GM12878 (cell line): ENCODE measurements at regions not wholly inside any gene's neighbourhood (a gene's known extent, or its start where the extent isn't known, plus 50 kb on each side); places are given as distances from the start of the nearest gene placed in this dataset.
"Not testable (repeated sequence)": the region's sequence is repeated elsewhere in the genome, so short reads cannot be mapped to it uniquely, and the experiment has no call there.

Experiments used
- ATAC-seq: fragments of 200-7000 bp; cut with Tn5 transposase; 3 replicates; pipeline ENCODE4 v1.9.1; 2020; ENCODE audit warnings: mild to moderate bottlenecking, moderate library complexity
- BruUV-seq: library from RNA; stranded (reverse); fragments of 400-500 nt; replicated peaks from 2 replicates; lab custom pipeline; 2021; lab: Mats Ljungman, UMichigan
- CTCF ChIA-PET: fragments of 300-600 bp; sonication (Branson Sonifier 250); formaldehyde crosslinking; extraction: SDS; loops from one replicate; lab custom pipeline; 2021; ENCODE audit warnings: inconsistent platforms; lab: Yijun Ruan, JAX
- POLR2A ChIA-PET: fragments of 350-600 bp; formaldehyde crosslinking; extraction: SDS; loops from one replicate; lab custom pipeline; 2021; ENCODE audit warnings: inconsistent platforms; lab: Charles Lee
- RAD21 ChIA-PET: fragments of 300-600 bp; sonication (Branson Sonifier 250); formaldehyde crosslinking; loops from one replicate; lab custom pipeline; 2023; ENCODE audit warnings: antibody characterized with exemption; ENCODE audit not compliant: unreplicated experiment; lab: Charles Lee
- SMC1A ChIA-PET: fragments of 300-600 bp; sonication (Branson Sonifier 250); formaldehyde crosslinking; loops from one replicate; lab custom pipeline; 2023; ENCODE audit not compliant: unreplicated experiment, uncharacterized antibody; lab: Charles Lee
- DNase-seq: peaks from one replicate; pipeline ENCODE4 v3.0.0-alpha.2; 2011; ENCODE audit warnings: low read depth, low spot score
- FAIRE-seq: peaks from 3 replicates; lab custom pipeline; 2011; peaks lifted over from hg19 to GRCh38; lab: Jason Lieb, UNC
- H2AFZ ChIP-seq: 2 replicates; pipeline ENCODE4 v1.6.0; 2011; ENCODE audit warnings: low read depth, low read length, control low read depth; ENCODE audit not compliant: control insufficient read depth
- H3K27ac ChIP-seq: 2 replicates; pipeline ENCODE4 v1.5.1; 2011; ENCODE audit warnings: control low read depth; ENCODE audit not compliant: control insufficient read depth, insufficient read depth
- H3K27me3 ChIP-seq, 2 experiments: replicated peaks in 1 of 2; 2 replicates each; pipeline versions ENCODE4 v1.6.0 to v1.6.1; 2011; ENCODE audit warnings: low read length in 1 of 2; ENCODE audit not compliant: control insufficient read depth in 2 of 2, insufficient read depth in 2 of 2
- H3K36me3 ChIP-seq, 2 experiments: 2 replicates each; pipeline ENCODE4 v1.5.1; 2011; ENCODE audit warnings: low read length in 1 of 2; ENCODE audit not compliant: control insufficient read depth in 2 of 2, insufficient read depth in 2 of 2
- H3K4me1 ChIP-seq: 2 replicates; pipeline ENCODE4 v1.6.1; 2011; ENCODE audit warnings: mild to moderate bottlenecking, low read length, moderate library complexity, mixed read lengths; ENCODE audit not compliant: control insufficient read depth, insufficient read depth
- H3K4me2 ChIP-seq: 2 replicates; pipeline ENCODE4 v1.6.0; 2011; ENCODE audit warnings: control low read depth; ENCODE audit not compliant: control insufficient read depth, insufficient read depth
- H3K4me3 ChIP-seq: fragments of 200-600 bp; sonication (generic); 2 replicates; pipeline ENCODE4 v1.5.1; 2016
- H3K79me2 ChIP-seq: 2 replicates; pipeline ENCODE4 v1.6.0; 2011; ENCODE audit warnings: low read length; ENCODE audit not compliant: control insufficient read depth, insufficient read depth
- H3K9ac ChIP-seq: 2 replicates; pipeline ENCODE4 v1.8.0; 2011; ENCODE audit warnings: low read length, control low read depth, mixed read lengths; ENCODE audit not compliant: control insufficient read depth, insufficient read depth
- H3K9me3 ChIP-seq: replicated peaks from 3 replicates; pipeline ENCODE4 v1.5.1; 2011; ENCODE audit warnings: mild to moderate bottlenecking, low read length; ENCODE audit not compliant: control insufficient read depth, insufficient read depth
- H4K20me1 ChIP-seq: 2 replicates; pipeline ENCODE4 v1.6.0; 2011; ENCODE audit not compliant: control insufficient read depth, insufficient read depth
- KAT2A ChIP-seq: conservative IDR thresholded peaks from 2 replicates; pipeline ENCODE4 v1.6.1; 2011; ENCODE audit warnings: low read depth, low read length; ENCODE audit not compliant: control insufficient read depth
- WRNIP1 ChIP-seq: IDR thresholded peaks from 2 replicates; pipeline ENCODE4 v1.6.1; 2011; ENCODE audit warnings: low read depth, low read length, improper control_type of control experiment, borderline replicate concordance
- WGBS: methylation state at CpG from one replicate; pipeline ENCODE4 v1.1.6; 2016; ENCODE audit warnings: low lambda C conversion rate; ENCODE audit not compliant: insufficient replicate concordance, insufficient coverage; ENCODE audit errors: missing lambda C conversion rate; 5-methylcytosine and 5-hydroxymethylcytosine counted together
- in situ Hi-C: fragments of 300-500 bp; cut with MboI; formaldehyde crosslinking; loops from 9 replicates; pipeline ENCODE4 v1.14.3; 2018; ENCODE audit warnings: mixed read lengths
- intact Hi-C: fragments of 100-400 bp; cut with micrococcal nuclease; formaldehyde crosslinking; loops from one replicate; pipeline ENCODE4 v1.14.2; 2022; ENCODE audit not compliant: unreplicated experiment

- BruUV-seq, CTCF ChIA-PET: not testable (repeated sequence)
These were observed 712.8 kb downstream of the KCNJ18 start for GRCh38 chr17:22405080-22405479.

DNA sequence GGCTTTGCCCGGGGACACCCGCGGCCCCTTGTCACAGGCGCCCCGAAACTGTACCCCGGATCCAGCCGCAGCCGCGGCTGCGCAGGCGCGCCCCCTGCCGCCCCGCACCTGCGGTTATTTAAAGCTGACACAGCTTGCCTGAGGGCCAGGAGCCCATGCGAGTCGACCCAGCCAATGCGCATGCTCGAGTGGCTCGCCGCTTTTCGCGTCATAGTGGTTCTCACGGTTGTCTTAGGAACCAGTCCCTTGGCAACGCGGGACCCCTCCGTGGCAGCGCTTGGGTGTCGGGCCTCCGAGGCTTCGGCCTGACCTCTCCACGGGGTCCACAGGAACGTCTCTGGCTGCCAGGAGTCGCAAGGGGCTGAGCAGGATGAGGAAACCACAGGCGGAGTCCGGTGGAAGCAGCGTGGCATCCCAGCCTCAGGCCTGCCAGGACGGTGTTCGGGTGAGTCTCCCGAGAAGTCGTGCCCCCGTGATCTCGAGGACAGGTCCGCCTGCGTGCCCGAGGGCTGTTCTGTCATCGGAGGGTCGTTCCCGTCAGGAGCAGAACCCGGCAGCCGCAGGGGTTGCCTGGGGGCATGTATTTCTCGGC lies 716.9 kb downstream of the KCNJ18 start:
- POLR2A ChIA-PET, result no interaction called here
- 70% methylated on average over 49 of the region's 52 CpGs for whole genome bisulfite sequencing
- no peak overlapping the region for H2AFZ ChIP-seq
- H3K27ac ChIP-seq, result no peak overlapping the region
- no peak overlapping the region for H3K4me2 ChIP-seq
- no TSS peak for BruUV-seq
- no peaks in the 10 kb centered on the region for H3K4me1 ChIP-seq
- H3K4me3 ChIP-seq, result no peak overlapping the region
- intact Hi-C loops (no loop called here), in situ Hi-C loops (no loop called here)
- no peaks in the 10 kb centered on the region for H3K36me3 ChIP-seq
- CTCF ChIA-PET, result no interaction called here
- no peaks in the 10 kb centered on the region; the same call in 2 of the 3 replicates for H3K9me3 ChIP-seq
- no peak overlapping the region for H3K9ac ChIP-seq
- RAD21 ChIA-PET, result no interaction called here
- no peaks in the 10 kb centered on the region for H3K27me3 ChIP-seq
- no peak for DNase-seq
- SMC1A ChIA-PET, result no interaction called here
- no peaks in the 10 kb centered on the region for H3K79me2 ChIP-seq
- TF ChIP-seq KAT2A, result no peak
- TF ChIP-seq WRNIP1, result no peak
- no peaks in the 10 kb centered on the region for H4K20me1 ChIP-seq
- ATAC-seq, result no peak
- no peak for FAIRE-seq

More at GRCh38 chr17:22405080-22405479, 712.8 kb downstream of the KCNJ18 start:
- H3K9me3 ChIP-seq, in situ Hi-C loops, H4K20me1 ChIP-seq, intact Hi-C loops, H3K79me2 ChIP-seq, H3K9ac ChIP-seq, H3K36me3 ChIP-seq, H3K4me1 ChIP-seq, H3K4me2 ChIP-seq, H3K4me3 ChIP-seq, SMC1A ChIA-PET, RAD21 ChIA-PET, FAIRE-seq, POLR2A ChIA-PET, H3K27ac ChIP-seq, H3K27me3 ChIP-seq, ATAC-seq, H2AFZ ChIP-seq, DNase-seq: not testable (repeated sequence)
- whole genome bisulfite sequencing, result no CpG with 5 or more reads among the region's 39 CpGs
